Ammon's horn (tissue), 1 donor: ENCODE measurements at regions not wholly inside any gene's neighbourhood (a gene's known extent, or its start where the extent isn't known, plus 50 kb on each side); places are given as distances from the start of the nearest gene placed in this dataset.

Experiments
- DNase-seq: peaks from one replicate; pipeline ENCODE4 v3.0.0-alpha.2; 2016; ENCODE audit warnings: low spot score

- peak; percentile 74 for DNase-seq
Observed at GRCh38 chr14:25150934-25151790, 101.2 kb upstream of the STXBP6 start.

GRCh38 chr14:25150401-25150800 is 100.5 kb upstream of the STXBP6 start:
- no peak for DNase-seq

DNA sequence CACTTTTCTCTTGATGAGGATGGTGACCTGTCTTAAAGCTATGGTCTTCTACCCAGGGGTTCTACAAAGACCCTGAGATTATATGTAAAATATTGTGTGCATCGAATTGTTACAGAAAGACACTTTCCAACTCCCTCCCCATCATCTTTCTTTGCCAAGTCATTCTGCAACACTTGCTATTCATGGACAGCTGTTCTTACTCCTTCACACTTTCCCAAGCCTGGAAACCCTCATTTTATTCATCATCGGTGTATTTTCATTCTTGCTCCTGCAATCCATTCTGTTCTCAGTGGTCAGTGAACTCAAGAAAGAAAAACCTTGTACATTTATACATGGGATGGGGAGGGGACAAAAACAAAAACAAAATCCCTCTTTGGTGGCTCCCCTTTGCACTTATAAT is 90.5 kb upstream of the STXBP6 start:
- no peak for DNase-seq

DNA sequence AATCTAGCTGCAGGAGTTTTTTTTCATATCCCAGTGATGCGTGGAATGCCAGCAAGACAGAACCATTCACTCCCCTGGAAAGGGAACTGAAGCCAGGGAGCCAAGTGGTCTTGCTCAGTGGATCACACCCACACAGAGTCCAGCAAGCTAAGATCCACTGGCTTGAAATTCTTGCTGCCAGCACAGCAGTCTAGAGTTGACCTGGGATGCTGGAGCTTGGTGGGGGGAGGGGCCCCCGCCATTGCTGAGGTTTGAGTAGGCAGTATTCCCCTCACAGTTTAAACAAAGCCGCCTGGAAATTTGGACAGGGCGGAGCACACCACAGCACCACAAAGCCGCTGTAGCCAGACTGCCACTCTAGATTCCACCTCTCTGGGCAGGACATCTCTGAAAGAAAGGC is 86.9 kb upstream of the STXBP6 start:
- DNase-seq: no peak

GRCh38 chr14:25134184-25134583 is 84.2 kb upstream of the STXBP6 start:
- DNase-seq: no peak

DNA sequence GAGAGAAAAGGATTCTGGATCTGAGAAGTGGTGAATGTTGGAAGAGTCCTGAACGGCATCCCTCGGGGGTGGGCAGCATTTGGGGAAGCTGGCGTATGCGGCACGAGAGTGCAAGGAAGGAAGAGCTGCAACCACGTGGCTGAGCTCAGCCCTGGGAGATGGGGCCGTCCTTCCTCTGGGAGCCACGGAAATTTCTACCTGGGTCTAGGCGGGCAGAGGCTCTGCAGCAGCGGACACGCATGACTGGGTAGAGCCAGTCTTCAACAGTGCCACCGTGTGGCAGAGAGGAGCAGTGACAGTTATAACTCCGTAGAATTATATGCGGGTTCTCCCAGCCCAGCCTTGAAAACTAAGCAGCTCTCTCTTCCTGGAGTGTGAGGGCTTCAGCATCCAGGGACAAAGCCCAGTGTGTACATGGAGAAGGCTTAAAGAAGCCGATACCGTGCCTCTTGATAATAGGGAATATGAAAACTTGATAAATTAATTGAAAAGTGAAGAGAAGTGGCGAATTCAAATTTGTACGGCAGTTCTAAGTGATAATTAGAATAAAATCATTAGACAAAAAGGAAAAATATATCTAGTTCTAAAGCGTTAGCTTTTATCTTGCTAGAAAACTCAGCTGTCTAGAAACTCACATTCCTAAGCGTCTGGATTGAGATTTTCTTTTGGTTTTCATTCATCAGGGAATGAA is 82.9 kb upstream of the STXBP6 start:
- peak; percentile 87 for DNase-seq

GRCh38 chr14:25132094-25132493 is 82.1 kb upstream of the STXBP6 start:
- no peak for DNase-seq

DNA sequence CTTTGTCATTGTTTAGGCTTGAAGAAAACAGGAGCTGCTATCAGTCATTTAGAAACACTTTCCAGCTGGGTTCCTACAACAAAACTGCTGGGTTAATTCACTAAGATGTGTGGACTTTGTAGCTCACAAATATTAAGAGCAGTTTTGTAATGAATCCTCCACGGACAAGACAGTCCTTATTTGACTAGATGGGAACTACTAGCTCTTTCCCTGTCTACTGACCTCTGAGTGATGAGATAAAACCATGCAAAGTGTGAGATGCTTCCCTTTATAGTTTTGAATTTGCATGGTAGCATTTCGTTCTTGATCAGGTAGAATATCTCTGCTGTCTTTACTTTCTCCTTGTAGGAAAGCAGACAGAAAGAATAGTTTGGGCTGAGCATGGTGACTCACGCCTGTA is 72.9 kb upstream of the STXBP6 start:
- DNase-seq: no peak

- DNase-seq: peak; percentile 51
Observed at GRCh38 chr14:25122211-25122610, 72.3 kb upstream of the STXBP6 start.

GRCh38 chr14:25121337-25122129 is 71.6 kb upstream of the STXBP6 start:
- DNase-seq: no peak

- DNase-seq: no peak
Observed at GRCh38 chr14:25120261-25120660, 70.3 kb upstream of the STXBP6 start.

GRCh38 chr14:25118671-25119070 is 68.7 kb upstream of the STXBP6 start:
- DNase-seq: peak; percentile 39

DNA sequence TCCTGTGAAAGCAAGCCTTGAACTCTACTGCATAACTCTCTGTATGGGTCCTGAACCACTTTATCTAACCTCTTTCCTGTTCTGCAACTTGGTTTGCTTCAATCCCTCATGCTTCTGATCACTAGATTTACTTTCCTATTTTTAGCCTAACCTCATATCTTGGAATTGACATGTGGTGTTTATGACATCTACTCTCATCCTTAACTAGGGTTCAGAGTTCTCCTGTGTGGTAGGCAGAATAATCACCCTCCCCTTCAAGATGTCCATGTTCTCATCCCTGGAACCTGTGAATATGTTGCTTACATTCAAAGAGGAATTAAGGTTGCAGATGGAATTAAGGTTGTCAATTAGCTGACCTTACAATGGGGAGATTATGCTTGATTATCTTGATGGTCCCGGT is 67.4 kb upstream of the STXBP6 start:
- DNase-seq: no peak

GRCh38 chr14:25116607-25117006 is 66.7 kb upstream of the STXBP6 start:
- no peak for DNase-seq

GRCh38 chr14:25113394-25113793 is 63.4 kb upstream of the STXBP6 start:
- no peak for DNase-seq

GRCh38 chr14:25111061-25111601 is 61.2 kb upstream of the STXBP6 start:
- peak; percentile 82 for DNase-seq

DNA sequence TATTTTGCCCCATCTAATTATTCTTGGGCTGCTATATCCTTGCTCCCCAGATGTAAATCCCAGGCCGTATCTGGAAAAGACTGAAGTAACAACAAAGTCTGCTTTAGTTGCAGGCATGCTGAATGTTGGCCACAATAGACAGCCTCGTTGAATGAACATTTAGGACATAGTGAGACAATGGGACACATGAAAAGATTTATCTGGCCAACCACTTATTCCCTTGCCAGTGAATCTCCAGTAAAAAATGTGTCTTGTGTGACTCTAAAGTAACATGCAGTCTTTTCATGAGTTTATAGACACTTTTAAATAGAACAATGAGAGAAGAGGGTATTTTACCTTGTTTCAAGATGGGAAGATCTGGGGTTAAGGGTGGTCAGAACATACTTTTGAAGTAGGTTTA is 60.2 kb upstream of the STXBP6 start:
- DNase-seq: no peak

DNA sequence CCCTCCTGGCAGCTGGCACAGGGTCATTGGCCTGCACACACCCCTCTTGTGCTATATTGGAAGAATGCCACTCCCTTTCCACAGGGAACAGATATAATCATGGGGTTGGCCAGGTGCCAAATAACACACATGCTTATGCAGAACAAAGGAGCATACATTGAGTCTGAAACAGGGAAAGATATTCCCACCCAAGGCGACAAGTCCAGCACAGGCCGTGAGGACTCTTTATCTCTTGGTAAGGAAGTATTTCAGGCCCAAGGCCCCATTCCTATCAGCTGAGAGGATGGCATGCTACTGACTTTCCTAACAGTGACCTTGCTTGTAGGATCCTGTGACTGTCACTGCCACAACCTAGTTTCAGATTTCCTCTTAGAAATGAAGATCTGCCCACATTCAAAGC is 59.0 kb upstream of the STXBP6 start:
- DNase-seq: no peak

- DNase-seq: no peak
Observed at GRCh38 chr14:25108291-25108690, 58.3 kb upstream of the STXBP6 start.

- no peak for DNase-seq
Observed at GRCh38 chr14:25103820-25104219, 53.9 kb upstream of the STXBP6 start.

- DNase-seq: no peak
Observed at GRCh38 chr14:25103271-25103670, 53.3 kb upstream of the STXBP6 start.

DNA sequence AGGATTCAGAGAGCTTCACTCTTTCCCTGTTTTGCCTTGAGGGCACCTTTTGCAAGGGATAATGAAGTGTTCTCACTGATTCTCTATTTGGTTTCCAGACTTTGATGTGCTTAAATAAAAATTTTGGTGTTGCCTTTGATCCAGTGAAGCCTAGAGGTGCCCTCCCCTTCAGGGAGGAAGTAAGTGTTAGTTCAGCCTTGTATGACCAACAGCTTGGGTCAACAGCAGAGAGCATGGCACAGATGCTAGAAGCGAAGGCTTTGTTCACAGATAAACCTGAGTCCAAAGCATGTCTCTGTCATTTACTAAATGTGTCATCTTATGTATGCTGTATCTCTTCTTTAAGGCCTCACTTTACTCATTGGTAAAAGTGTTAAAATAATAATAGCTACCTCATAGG is 52.8 kb upstream of the STXBP6 start:
- DNase-seq: no peak
